ENCODE measurements at regions not wholly inside any gene's neighbourhood (a gene's known extent, or its start where the extent isn't known, plus 50 kb on each side); places are given as distances from the start of the nearest gene placed in this dataset.

DNA sequence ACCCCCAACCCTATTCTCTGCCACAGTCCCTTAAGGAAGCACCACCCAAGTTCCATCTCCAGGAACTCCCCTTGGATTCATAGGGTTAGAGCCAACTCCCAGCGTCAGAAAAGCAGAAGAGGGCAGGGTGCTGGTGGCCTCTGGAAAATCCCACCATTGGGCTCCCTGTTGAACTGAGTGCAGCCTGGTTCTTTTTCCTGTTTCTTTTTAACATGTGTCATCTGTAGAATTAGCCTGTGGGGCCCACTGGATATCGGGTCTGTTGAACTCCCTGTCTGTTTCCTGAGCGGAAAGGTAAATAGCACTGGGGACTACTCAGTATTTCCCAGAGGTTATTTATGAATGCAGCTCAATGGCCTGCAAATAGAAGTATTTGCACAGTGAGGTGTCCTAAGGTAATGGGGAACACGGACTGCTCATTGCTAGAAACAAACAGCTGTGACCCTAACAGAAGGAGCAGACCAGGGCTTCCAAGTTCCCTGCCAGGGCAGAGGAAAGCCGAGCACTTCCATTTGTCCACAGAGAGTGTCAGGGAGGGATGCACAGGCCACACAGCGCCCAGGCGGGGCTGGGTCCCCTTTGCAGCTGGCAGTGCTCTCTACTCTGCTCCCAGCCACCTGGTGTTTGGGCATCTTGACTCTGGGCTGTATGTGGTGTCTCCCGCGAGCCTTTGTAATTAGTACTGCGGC is 102.6 kb downstream of the FHDC1 start:
- TF ChIP-seq, protein P1, sequence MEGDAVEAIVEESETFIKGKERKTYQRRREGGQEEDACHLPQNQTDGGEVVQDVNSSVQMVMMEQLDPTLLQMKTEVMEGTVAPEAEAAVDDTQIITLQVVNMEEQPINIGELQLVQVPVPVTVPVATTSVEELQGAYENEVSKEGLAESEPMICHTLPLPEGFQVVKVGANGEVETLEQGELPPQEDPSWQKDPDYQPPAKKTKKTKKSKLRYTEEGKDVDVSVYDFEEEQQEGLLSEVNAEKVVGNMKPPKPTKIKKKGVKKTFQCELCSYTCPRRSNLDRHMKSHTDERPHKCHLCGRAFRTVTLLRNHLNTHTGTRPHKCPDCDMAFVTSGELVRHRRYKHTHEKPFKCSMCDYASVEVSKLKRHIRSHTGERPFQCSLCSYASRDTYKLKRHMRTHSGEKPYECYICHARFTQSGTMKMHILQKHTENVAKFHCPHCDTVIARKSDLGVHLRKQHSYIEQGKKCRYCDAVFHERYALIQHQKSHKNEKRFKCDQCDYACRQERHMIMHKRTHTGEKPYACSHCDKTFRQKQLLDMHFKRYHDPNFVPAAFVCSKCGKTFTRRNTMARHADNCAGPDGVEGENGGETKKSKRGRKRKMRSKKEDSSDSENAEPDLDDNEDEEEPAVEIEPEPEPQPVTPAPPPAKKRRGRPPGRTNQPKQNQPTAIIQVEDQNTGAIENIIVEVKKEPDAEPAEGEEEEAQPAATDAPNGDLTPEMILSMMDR (IDR thresholded peaks at IDR 0.05) = no peak
- TF ChIP-seq NFE2L2 (conservative IDR thresholded peaks at IDR 0.05; ENCODE audit: low read length) (no peak), POLR2A (IDR thresholded peaks at IDR 0.05; ENCODE audit: low read length) (no peak)
- TF ChIP-seq, protein P2, sequence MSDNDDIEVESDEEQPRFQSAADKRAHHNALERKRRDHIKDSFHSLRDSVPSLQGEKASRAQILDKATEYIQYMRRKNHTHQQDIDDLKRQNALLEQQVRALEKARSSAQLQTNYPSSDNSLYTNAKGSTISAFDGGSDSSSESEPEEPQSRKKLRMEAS (IDR thresholded peaks at IDR 0.05) = no peak
- TF ChIP-seq, protein P3, sequence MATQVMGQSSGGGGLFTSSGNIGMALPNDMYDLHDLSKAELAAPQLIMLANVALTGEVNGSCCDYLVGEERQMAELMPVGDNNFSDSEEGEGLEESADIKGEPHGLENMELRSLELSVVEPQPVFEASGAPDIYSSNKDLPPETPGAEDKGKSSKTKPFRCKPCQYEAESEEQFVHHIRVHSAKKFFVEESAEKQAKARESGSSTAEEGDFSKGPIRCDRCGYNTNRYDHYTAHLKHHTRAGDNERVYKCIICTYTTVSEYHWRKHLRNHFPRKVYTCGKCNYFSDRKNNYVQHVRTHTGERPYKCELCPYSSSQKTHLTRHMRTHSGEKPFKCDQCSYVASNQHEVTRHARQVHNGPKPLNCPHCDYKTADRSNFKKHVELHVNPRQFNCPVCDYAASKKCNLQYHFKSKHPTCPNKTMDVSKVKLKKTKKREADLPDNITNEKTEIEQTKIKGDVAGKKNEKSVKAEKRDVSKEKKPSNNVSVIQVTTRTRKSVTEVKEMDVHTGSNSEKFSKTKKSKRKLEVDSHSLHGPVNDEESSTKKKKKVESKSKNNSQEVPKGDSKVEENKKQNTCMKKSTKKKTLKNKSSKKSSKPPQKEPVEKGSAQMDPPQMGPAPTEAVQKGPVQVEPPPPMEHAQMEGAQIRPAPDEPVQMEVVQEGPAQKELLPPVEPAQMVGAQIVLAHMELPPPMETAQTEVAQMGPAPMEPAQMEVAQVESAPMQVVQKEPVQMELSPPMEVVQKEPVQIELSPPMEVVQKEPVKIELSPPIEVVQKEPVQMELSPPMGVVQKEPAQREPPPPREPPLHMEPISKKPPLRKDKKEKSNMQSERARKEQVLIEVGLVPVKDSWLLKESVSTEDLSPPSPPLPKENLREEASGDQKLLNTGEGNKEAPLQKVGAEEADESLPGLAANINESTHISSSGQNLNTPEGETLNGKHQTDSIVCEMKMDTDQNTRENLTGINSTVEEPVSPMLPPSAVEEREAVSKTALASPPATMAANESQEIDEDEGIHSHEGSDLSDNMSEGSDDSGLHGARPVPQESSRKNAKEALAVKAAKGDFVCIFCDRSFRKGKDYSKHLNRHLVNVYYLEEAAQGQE (IDR thresholded peaks at IDR 0.05) = no peak
